Right kidney (tissue), 1 donor: ENCODE measurements at regions not wholly inside any gene's neighbourhood (a gene's known extent, or its start where the extent isn't known, plus 50 kb on each side); places are given as distances from the start of the nearest gene placed in this dataset.

ENCODE experiments used
- DNase-seq: peaks from one replicate; pipeline ENCODE4 v3.0.0-alpha.2; 2016

DNA sequence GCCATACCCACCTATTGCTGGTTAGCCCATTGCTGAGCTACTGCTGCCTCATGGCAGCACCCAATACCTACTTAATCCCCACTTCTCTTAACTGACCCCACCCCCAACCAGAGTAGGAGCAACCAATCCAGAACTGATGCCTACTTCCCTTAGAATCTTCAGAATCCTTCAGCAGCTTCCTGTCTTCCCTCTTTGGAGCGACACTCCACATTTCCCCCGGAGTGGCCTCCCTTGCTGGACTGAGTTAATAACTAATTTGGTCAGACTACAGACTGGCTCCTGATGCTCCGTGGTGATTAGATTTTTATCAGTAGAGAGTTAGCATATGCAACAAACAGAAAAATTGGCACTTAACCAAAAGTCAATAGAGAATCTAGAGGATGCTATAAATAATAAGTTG is 51.2 kb upstream of the UBR2 start:
- DNase-seq, result peak; percentile 24

- DNase-seq, result peak; percentile 9
Observed at GRCh38 chr6:42511803-42512422, 51.9 kb upstream of the UBR2 start.

DNA sequence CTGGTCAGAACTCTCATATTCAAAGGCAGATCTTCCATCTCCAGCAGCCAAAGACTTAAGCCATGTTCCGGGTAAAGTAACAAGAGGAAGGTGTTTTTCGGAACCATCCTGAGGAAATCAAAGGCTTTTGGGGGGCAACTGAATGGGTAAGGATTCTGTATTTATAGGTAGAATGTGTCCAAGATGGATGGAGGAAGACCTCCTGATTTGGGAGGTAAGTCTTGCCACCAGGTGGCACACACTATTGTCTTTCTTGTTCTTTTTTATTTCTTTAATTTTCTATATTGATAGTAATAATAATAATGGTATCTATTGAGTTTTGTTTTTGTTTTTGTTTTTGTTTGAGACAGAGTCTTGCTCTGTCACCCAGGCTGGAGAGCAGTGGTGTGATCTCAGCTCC is 53.0 kb upstream of the UBR2 start:
- DNase-seq, result no peak

- DNase-seq, result no peak
Observed at GRCh38 chr6:42509765-42510164, 54.1 kb upstream of the UBR2 start.

DNA sequence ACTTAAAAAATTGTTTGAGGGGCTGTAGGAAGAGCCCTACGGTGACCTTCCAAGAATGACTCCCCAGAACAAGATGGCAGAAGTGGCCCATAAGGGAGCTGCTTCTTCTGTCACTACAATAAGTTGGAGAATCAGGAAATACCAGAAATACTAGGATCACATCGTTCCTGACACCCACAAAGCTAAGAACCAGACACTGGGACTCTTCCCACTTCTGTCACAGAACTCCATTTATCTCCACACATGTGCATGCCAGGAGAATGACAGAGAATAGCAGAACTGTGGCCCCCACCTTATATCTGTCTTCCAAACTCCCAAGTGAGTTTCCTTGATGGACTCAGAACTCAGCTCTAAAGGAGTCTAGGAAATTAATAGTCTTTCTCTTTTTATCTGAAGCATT is 54.6 kb upstream of the UBR2 start:
- no peak for DNase-seq

- no peak for DNase-seq
Observed at GRCh38 chr6:42507901-42508300, 55.9 kb upstream of the UBR2 start.

DNA sequence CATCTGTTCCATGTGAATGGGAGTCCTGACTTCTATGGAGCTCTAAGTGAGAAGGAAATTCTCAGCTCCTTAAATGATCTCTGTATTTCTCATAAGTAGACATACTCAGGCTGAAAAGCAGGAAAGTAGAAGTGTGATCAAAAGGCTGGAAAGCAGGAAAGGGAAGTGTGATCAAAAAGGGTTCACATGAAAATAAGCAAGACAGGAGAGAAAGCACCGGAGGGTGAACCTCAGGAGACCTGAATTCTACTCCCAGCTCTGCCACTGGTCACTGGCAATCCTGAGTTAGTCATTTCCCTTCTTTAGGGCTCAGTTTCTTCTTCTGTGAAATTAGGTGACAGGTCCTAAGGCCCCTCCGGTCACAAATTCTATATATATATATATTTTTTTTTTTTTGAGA is 55.5 kb upstream of the TRERF1 start:
- no peak for DNase-seq

GRCh38 chr6:42506070-42506469 is 54.3 kb upstream of the TRERF1 start:
- DNase-seq, result no peak

GRCh38 chr6:42505385-42505718 is 53.6 kb upstream of the TRERF1 start:
- no peak for DNase-seq

- DNase-seq, result no peak
Observed at GRCh38 chr6:42503894-42504293, 52.2 kb upstream of the TRERF1 start.

DNA sequence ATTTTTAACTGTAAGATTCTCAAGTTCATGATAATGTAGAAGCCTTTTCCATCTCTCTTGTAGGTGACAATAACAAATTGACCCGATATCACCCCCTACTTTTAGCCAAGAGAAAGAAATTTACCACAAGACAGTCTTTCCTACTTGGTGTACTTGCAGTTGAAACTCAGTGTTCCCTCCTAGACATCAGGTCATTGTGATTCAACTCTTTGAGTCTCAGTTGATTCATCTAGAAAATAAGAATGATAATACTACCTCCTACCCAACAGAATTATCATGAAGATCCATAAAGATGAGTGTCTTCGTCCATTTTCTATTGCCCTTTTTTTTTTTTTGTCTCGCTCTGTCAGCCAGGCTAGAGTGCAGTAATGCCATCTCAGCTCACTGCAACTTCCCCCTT is 51.3 kb upstream of the TRERF1 start:
- DNase-seq, result no peak

DNA sequence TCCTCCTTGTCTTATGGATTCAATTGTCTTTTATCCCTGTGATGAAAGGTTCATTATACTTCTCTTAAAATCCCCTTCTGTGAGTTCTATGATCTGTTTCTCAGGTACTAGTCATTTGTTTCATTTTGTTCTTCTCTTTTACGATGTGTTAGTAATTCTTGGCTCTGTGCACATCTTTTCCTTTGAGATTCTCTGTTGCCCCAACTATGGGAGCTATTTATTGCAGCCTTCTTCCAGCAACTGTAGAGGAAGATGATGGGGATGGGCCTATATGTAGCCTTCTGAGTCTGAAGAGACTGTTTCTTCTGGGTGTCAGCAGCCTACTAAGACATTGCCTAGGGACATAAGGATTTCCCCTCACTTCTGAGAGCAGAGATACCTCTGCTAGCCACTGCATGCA is 50.4 kb upstream of the TRERF1 start:
- no peak for DNase-seq
